Lower lobe of right lung (tissue), 2 donors: ENCODE measurements at regions not wholly inside any gene's neighbourhood (a gene's known extent, or its start where the extent isn't known, plus 50 kb on each side); places are given as distances from the start of the nearest gene placed in this dataset.

ENCODE experiments used
- ATAC-seq, 2 donors: fragments of 200-7000 bp; cut with Tn5 transposase; one replicate each; pipeline ENCODE4 v1.9.1; 2020 to 2022; ENCODE audit warnings: mild to moderate bottlenecking in 2 of 2, moderate library complexity in 2 of 2
- DNase-seq: peaks from one replicate; pipeline ENCODE4 v3.0.0-alpha.2; 2020
- H3K27ac ChIP-seq: fragments of 200-600 bp; one replicate; pipeline ENCODE4 v1.8.0; 2022
- H3K27me3 ChIP-seq: fragments of 200-600 bp; one replicate; pipeline ENCODE4 v1.8.0; 2022; ENCODE audit warnings: low read depth
- H3K36me3 ChIP-seq: fragments of 200-600 bp; one replicate; pipeline ENCODE4 v1.8.0; 2022; ENCODE audit warnings: mild to moderate bottlenecking
- H3K4me1 ChIP-seq: fragments of 200-600 bp; one replicate; pipeline ENCODE4 v1.8.0; 2022
- H3K4me3 ChIP-seq: fragments of 200-600 bp; one replicate; pipeline ENCODE4 v1.8.0; 2022; ENCODE audit warnings: mild to moderate bottlenecking
- H3K9me3 ChIP-seq: fragments of 200-600 bp; one replicate; pipeline ENCODE4 v1.8.0; 2022
- CTCF ChIP-seq: fragments of 200-600 bp; IDR thresholded peaks from one replicate; pipeline ENCODE4 v1.8.0; 2022; ENCODE audit warnings: antibody characterized with exemption, mild to moderate bottlenecking
- intact Hi-C: fragments of 100-400 bp; cut with DNase I; formaldehyde crosslinking; loops from one replicate; pipeline ENCODE4 v1.11.0; 2022
- donor health status: DM: no; HTN: yes; CAD: no; lungs with severe emphysema.

DNA sequence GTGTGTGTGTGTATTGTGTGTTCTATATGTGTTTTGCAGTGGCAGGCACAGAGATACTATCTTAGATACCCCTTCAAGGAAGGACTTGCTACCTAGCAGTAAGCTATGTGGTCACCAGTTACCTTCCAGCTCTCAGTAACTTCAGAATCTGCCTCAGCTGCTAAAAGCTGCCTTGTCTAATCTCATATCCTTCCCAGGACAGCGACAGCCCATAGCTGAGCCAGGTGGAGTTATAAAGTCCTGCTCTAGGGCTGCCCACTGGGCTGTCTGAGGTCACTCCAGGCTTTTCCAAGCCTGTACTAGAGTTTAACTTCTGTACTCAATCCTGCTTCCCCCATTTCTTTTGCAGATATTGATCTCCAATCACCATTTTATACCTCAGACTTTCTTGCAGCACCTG is 942.6 kb downstream of the GALC start:
- no peaks in the 10 kb centered on the region for H3K9me3 ChIP-seq
- intact Hi-C loops, result no loop called here
- DNase-seq, result no peak
- H3K27ac ChIP-seq, result no peak overlapping the region
- no peaks in the 10 kb centered on the region for H3K4me1 ChIP-seq
- H3K27me3 ChIP-seq, result no peaks in the 10 kb centered on the region
- no peak for ATAC-seq
- H3K4me3 ChIP-seq, result no peak overlapping the region
- TF ChIP-seq CTCF, result no peak
- no peaks in the 10 kb centered on the region for H3K36me3 ChIP-seq

DNA sequence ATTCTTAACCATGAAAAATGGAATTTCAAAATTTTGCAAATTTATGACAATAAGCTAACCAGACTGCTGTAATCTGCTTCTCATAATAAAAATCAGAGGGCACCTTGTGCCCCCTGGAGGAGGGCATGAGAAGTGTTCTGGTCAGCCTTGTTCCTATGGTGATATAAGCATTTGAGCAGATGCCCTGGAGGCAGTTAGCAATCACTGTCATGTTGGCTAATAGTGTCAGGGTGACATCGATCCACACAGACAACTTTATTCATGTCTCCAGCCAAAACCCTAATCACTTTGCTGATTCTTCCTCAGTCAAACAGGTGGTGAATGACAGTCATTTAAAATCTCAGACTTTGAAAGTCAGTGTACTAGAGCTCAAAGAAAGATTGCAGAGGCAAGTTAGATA is 943.0 kb downstream of the GALC start:
- DNase-seq (no peak), ATAC-seq (no peak)

GRCh38 chr14:87046960-87047359 is 946.0 kb downstream of the GALC start:
- H3K36me3 ChIP-seq, result no peaks in the 10 kb centered on the region
- no peak for ATAC-seq
- H3K4me3 ChIP-seq, result no peak overlapping the region
- intact Hi-C loops, result no loop called here
- no peak overlapping the region for H3K27ac ChIP-seq
- no peak for TF ChIP-seq CTCF
- no peaks in the 10 kb centered on the region for H3K27me3 ChIP-seq
- DNase-seq, result no peak
- no peaks in the 10 kb centered on the region for H3K4me1 ChIP-seq
- H3K9me3 ChIP-seq, result no peaks in the 10 kb centered on the region

More for the DNA sequence above, 943.0 kb downstream of the GALC start:
- Histone ChIP-seq H3K4me3 (no peak overlapping the region), H3K9me3 (no peaks in the 10 kb centered on the region), H3K36me3 (no peaks in the 10 kb centered on the region), H3K4me1 (no peaks in the 10 kb centered on the region), H3K27ac (no peak overlapping the region), H3K27me3 (no peaks in the 10 kb centered on the region)
- intact Hi-C loops, result no loop called here
- TF ChIP-seq CTCF, result peak; percentile 20

- intact Hi-C loops, result no loop called here
- no peaks in the 10 kb centered on the region for H3K9me3 ChIP-seq
- no peaks in the 10 kb centered on the region for H3K27me3 ChIP-seq
- H3K4me1 ChIP-seq, result no peaks in the 10 kb centered on the region
- H3K27ac ChIP-seq, result no peak overlapping the region
- no peak overlapping the region for H3K4me3 ChIP-seq
- ATAC-seq, result no peak
- no peaks in the 10 kb centered on the region for H3K36me3 ChIP-seq
- no peak for TF ChIP-seq CTCF
- no peak for DNase-seq
Measured at GRCh38 chr14:87045956-87046355, 947.0 kb downstream of the GALC start.

DNA sequence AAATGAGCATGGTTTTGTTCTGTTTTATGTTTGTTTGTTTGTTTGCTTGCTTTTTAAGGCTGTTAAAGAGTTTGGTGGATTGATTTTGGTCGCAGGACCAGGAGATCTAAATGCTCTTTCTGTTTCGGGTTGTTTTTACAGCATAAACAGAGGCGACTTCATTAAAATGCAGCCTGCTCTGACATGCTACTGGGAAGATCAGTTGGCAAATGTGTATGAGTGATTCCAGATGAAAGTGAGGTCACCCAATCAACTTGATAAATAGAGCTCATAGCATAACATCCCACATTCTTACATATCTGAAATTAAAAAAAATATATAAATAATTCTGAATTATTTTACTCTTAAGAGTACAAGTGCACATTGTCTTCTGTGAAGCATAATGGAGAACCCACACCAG is 947.7 kb downstream of the GALC start:
- Histone ChIP-seq H3K4me1 (no peaks in the 10 kb centered on the region), H3K27me3 (no peaks in the 10 kb centered on the region), H3K36me3 (no peaks in the 10 kb centered on the region), H3K9me3 (no peaks in the 10 kb centered on the region), H3K27ac (no peak overlapping the region), H3K4me3 (no peak overlapping the region)
- intact Hi-C loops, result no loop called here
- DNase-seq, result no peak
- ATAC-seq, result no peak
- TF ChIP-seq CTCF, result no peak

- no peaks in the 10 kb centered on the region for H3K9me3 ChIP-seq
- H3K4me3 ChIP-seq, result no peak overlapping the region
- H3K4me1 ChIP-seq, result no peaks in the 10 kb centered on the region
- intact Hi-C loops, result no loop called here
- DNase-seq, result no peak
- H3K27me3 ChIP-seq, result no peaks in the 10 kb centered on the region
- ATAC-seq, result no peak
- no peaks in the 10 kb centered on the region for H3K36me3 ChIP-seq
- H3K27ac ChIP-seq, result no peak overlapping the region
- no peak for TF ChIP-seq CTCF
Measured at GRCh38 chr14:87044807-87045206, 948.2 kb downstream of the GALC start.
